ENCODE measurements at regions not wholly inside any gene's neighbourhood (a gene's known extent, or its start where the extent isn't known, plus 50 kb on each side); places are given as distances from the start of the nearest gene placed in this dataset.

GRCh38 chr16:64011650-64012049 is 1110.2 kb downstream of the CDH11 start:
- Mint-ChIP-seq H3K27me3 (no peaks in the 10 kb centered on the region), H3K4me1 (peaks cover 0 to 2% (median 0%) of the 10 kb centered on the region in 3 donors), H3K9me3 (peaks cover 2 to 16% (median 12%) of the 10 kb centered on the region in 3 donors), H3K36me3 (no peaks in the 10 kb centered on the region), H3K27ac (no peak overlapping the region), H3K4me3 (no peak overlapping the region)

- Mint-ChIP-seq H3K9me3 (peaks cover 3 to 12% (median 9%) of the 10 kb centered on the region in 3 donors), H3K27me3 (no peaks in the 10 kb centered on the region), H3K36me3 (no peaks in the 10 kb centered on the region), H3K27ac (no peak overlapping the region), H3K4me1 (peaks cover 0 to 2% (median 0%) of the 10 kb centered on the region in 3 donors), H3K4me3 (no peak overlapping the region)
Observed at GRCh38 chr16:64008131-64008530, 1113.7 kb downstream of the CDH11 start.

- Mint-ChIP-seq H3K9me3 (peaks cover 1 to 7% (median 4%) of the 10 kb centered on the region in 3 donors), H3K27me3 (no peaks in the 10 kb centered on the region), H3K4me1 (peaks cover 0 to 1% (median 0%) of the 10 kb centered on the region in 3 donors), H3K36me3 (no peaks in the 10 kb centered on the region), H3K4me3 (no peak overlapping the region), H3K27ac (no peak overlapping the region)
Observed at GRCh38 chr16:64004116-64004515, 1117.7 kb downstream of the CDH11 start.

GRCh38 chr16:63995025-63995424 is 1126.8 kb downstream of the CDH11 start:
- Mint-ChIP-seq H3K4me3 (no peak overlapping the region), H3K27ac (no peak overlapping the region), H3K36me3 (no peaks in the 10 kb centered on the region), H3K27me3 (no peaks in the 10 kb centered on the region), H3K4me1 (no peaks in the 10 kb centered on the region), H3K9me3 (peaks cover 4 to 12% (median 9%) of the 10 kb centered on the region in 3 donors)

GRCh38 chr16:63983401-63983800 is 1138.5 kb downstream of the CDH11 start:
- H3K4me3 Mint-ChIP-seq: no peak overlapping the region
- no peak overlapping the region for H3K27ac Mint-ChIP-seq
- peaks cover 4 to 21% (median 5%) of the 10 kb centered on the region in 3 donors for H3K9me3 Mint-ChIP-seq
- no peaks in the 10 kb centered on the region for H3K36me3 Mint-ChIP-seq
- no peaks in the 10 kb centered on the region for H3K4me1 Mint-ChIP-seq
- H3K27me3 Mint-ChIP-seq: no peaks in the 10 kb centered on the region

- H3K9me3 Mint-ChIP-seq: peaks cover 5 to 20% (median 5%) of the 10 kb centered on the region in 3 donors
- H3K4me1 Mint-ChIP-seq: peaks cover 0 to 1% (median 0%) of the 10 kb centered on the region in 3 donors
- no peaks in the 10 kb centered on the region for H3K36me3 Mint-ChIP-seq
- no peaks in the 10 kb centered on the region for H3K27me3 Mint-ChIP-seq
- H3K27ac Mint-ChIP-seq: no peak overlapping the region
- H3K4me3 Mint-ChIP-seq: no peak overlapping the region
Observed at GRCh38 chr16:63982741-63983140, 1139.1 kb downstream of the CDH11 start.

- Mint-ChIP-seq H3K9me3 (peaks cover 5 to 16% (median 5%) of the 10 kb centered on the region in 3 donors), H3K27ac (no peak overlapping the region)
Observed at GRCh38 chr16:63982110-63982509, 1139.8 kb downstream of the CDH11 start.

GRCh38 chr16:63981639-63982038 is 1140.2 kb downstream of the CDH11 start:
- no peaks in the 10 kb centered on the region for H3K36me3 Mint-ChIP-seq
- H3K4me1 Mint-ChIP-seq: peaks cover 0 to 2% (median 0%) of the 10 kb centered on the region in 3 donors
- peaks cover 5 to 12% (median 5%) of the 10 kb centered on the region in 3 donors for H3K9me3 Mint-ChIP-seq
- no peak overlapping the region for H3K27ac Mint-ChIP-seq
- H3K27me3 Mint-ChIP-seq: no peaks in the 10 kb centered on the region
- H3K4me3 Mint-ChIP-seq: no peak overlapping the region

More at GRCh38 chr16:63982110-63982509, 1139.8 kb downstream of the CDH11 start:
- H3K4me3 Mint-ChIP-seq: no peak overlapping the region
- H3K36me3 Mint-ChIP-seq: no peaks in the 10 kb centered on the region
- H3K27me3 Mint-ChIP-seq: no peaks in the 10 kb centered on the region
- peaks cover 0 to 2% (median 0%) of the 10 kb centered on the region in 3 donors for H3K4me1 Mint-ChIP-seq

- Mint-ChIP-seq H3K36me3 (no peaks in the 10 kb centered on the region), H3K4me3 (no peak overlapping the region), H3K9me3 (peaks cover 4 to 9% (median 5%) of the 10 kb centered on the region in 3 donors), H3K27ac (no peak overlapping the region), H3K27me3 (no peaks in the 10 kb centered on the region), H3K4me1 (peaks cover 0 to 2% (median 0%) of the 10 kb centered on the region in 3 donors)
Observed at GRCh38 chr16:63980763-63981162, 1141.1 kb downstream of the CDH11 start.

GRCh38 chr16:63978240-63978639 is 1143.6 kb downstream of the CDH11 start:
- H3K4me3 Mint-ChIP-seq: no peak overlapping the region
- H3K4me1 Mint-ChIP-seq: peaks cover 0 to 2% (median 0%) of the 10 kb centered on the region in 3 donors
- no peaks in the 10 kb centered on the region for H3K27me3 Mint-ChIP-seq
- no peaks in the 10 kb centered on the region for H3K36me3 Mint-ChIP-seq
- H3K9me3 Mint-ChIP-seq: peaks cover 5 to 11% (median 6%) of the 10 kb centered on the region in 3 donors
- no peak overlapping the region for H3K27ac Mint-ChIP-seq

- peaks cover 5 to 11% (median 10%) of the 10 kb centered on the region in 3 donors for H3K9me3 Mint-ChIP-seq
Observed at GRCh38 chr16:63976345-63976744, 1145.5 kb downstream of the CDH11 start.

GRCh38 chr16:63975669-63976068 is 1146.2 kb downstream of the CDH11 start:
- H3K9me3 Mint-ChIP-seq: peaks cover 5 to 11% (median 10%) of the 10 kb centered on the region in 3 donors
- H3K4me1 Mint-ChIP-seq: peaks cover 0 to 2% (median 0%) of the 10 kb centered on the region in 3 donors
- no peak overlapping the region for H3K27ac Mint-ChIP-seq
- H3K4me3 Mint-ChIP-seq: no peak overlapping the region
- no peaks in the 10 kb centered on the region for H3K27me3 Mint-ChIP-seq
- H3K36me3 Mint-ChIP-seq: no peaks in the 10 kb centered on the region

More at GRCh38 chr16:63976345-63976744, 1145.5 kb downstream of the CDH11 start:
- H3K36me3 Mint-ChIP-seq: no peaks in the 10 kb centered on the region
- no peak overlapping the region for H3K4me3 Mint-ChIP-seq
- no peaks in the 10 kb centered on the region for H3K27me3 Mint-ChIP-seq
- peaks cover 0 to 2% (median 0%) of the 10 kb centered on the region in 3 donors for H3K4me1 Mint-ChIP-seq
- no peak overlapping the region for H3K27ac Mint-ChIP-seq

GRCh38 chr16:63967966-63968365 is 1153.9 kb downstream of the CDH11 start:
- no peak overlapping the region for H3K27ac Mint-ChIP-seq
- no peaks in the 10 kb centered on the region for H3K27me3 Mint-ChIP-seq
- H3K4me3 Mint-ChIP-seq: no peak overlapping the region
- H3K9me3 Mint-ChIP-seq: peaks cover 0 to 16% (median 4%) of the 10 kb centered on the region in 3 donors
- no peaks in the 10 kb centered on the region for H3K36me3 Mint-ChIP-seq
- H3K4me1 Mint-ChIP-seq: no peaks in the 10 kb centered on the region

GRCh38 chr16:63960321-63960720 is 1161.5 kb downstream of the CDH11 start:
- H3K36me3 Mint-ChIP-seq: no peaks in the 10 kb centered on the region
- no peak overlapping the region for H3K27ac Mint-ChIP-seq
- H3K9me3 Mint-ChIP-seq: peaks cover 0 to 20% (median 8%) of the 10 kb centered on the region in 3 donors
- no peak overlapping the region for H3K4me3 Mint-ChIP-seq
- H3K27me3 Mint-ChIP-seq: no peaks in the 10 kb centered on the region
- H3K4me1 Mint-ChIP-seq: no peaks in the 10 kb centered on the region

GRCh38 chr16:63947022-63947421 is 1174.8 kb downstream of the CDH11 start:
- Mint-ChIP-seq H3K4me1 (peaks cover 0 to 1% (median 0%) of the 10 kb centered on the region in 3 donors), H3K4me3 (no peak overlapping the region), H3K27me3 (no peaks in the 10 kb centered on the region), H3K27ac (no peak overlapping the region), H3K9me3 (peaks cover under 1 to 8% (median 2%) of the 10 kb centered on the region in 3 donors), H3K36me3 (peaks cover 2% of the 10 kb centered on the region)

- no peaks in the 10 kb centered on the region for H3K27me3 Mint-ChIP-seq
- H3K4me1 Mint-ChIP-seq: peaks cover 0 to 1% (median 0%) of the 10 kb centered on the region in 3 donors
- no peak overlapping the region for H3K4me3 Mint-ChIP-seq
- peaks cover 2 to 11% (median 2%) of the 10 kb centered on the region in 3 donors for H3K9me3 Mint-ChIP-seq
- H3K27ac Mint-ChIP-seq: no peak overlapping the region
- peaks cover 2% of the 10 kb centered on the region for H3K36me3 Mint-ChIP-seq
Observed at GRCh38 chr16:63945806-63946205, 1176.1 kb downstream of the CDH11 start.
